ENCODE measurements at regions not wholly inside any gene's neighbourhood (a gene's known extent, or its start where the extent isn't known, plus 50 kb on each side); places are given as distances from the start of the nearest gene placed in this dataset.

DNA sequence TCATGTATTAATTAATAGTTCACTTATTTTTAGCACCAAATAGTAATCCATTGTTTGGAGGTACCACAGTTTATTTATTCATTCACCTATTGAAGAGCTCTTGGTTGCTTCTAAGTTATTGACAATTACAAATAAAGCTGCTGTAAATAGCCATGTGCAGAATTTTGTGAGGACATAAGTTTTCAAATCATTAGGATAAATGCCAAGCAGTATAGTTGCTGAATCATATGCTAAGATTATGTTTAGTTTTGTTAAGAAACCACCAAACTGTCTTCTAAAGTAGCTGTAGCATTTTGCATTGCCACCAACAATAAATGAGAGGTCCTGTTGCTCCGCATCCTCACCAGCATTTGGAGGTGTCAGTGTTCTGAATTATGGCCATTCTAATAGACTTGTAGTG, 2126.8 kb downstream of the PCDH9 start:
- DNase-seq: no peak

DNA sequence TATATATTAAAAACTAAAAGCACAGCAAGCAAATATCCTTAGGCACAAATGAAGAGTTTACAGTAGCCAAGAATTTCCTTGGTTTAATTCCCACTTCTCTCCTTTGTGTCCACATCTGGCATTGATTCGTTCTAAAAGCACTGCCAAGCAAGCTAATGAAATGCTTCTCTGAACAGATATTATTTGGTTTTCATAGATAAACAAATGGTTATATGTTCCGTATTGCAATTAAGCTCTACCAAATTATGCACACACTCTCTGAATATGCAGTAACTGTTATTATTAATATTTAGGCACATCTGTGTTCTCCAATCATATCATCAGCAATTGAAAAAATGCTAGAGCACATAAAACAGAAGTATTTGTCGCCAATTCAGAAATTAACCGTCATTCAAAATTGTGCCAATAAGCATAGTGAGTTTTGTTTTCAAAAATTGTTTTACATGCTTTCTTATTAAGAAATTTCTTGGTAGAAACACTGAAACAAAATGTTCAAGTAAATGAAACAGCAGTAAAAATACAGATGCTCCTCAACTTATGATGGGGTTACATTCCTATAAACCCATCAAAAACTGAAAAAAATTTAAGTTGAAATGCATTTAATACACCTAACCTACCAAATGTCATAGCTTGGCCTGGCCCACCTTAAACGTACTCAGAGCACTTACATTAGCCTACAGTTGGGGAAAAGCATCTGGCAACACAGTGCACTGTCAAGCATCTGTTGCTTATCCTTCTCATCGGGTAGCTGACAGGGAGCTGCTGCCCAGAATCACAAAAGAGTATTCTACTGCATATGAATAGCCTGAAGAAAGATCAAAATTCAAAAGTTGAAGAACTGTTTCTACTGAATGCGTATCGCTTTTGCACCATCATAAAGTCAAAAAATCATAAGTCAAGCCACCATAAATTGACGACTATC, 2134.7 kb downstream of the PCDH9 start:
- DNase-seq: no peak

DNA sequence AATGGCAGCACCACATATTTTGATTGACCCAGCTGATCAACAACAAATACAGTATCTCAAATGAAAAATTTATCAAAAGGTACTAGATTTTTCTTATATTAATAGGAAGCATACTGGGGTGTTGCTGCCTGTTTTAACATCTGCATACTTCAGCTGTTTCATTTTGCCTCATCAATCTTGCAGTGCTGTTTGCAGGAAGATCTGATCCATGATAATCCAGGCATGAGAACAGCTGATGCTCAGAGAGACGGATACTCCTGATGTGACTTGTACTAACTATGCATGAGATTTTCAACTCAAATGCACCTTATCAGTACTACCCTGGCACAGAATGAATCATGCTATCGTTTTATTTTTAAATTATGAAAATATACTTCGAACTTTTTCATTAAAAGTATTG, 2136.8 kb downstream of the PCDH9 start:
- DNase-seq: no peak

DNA sequence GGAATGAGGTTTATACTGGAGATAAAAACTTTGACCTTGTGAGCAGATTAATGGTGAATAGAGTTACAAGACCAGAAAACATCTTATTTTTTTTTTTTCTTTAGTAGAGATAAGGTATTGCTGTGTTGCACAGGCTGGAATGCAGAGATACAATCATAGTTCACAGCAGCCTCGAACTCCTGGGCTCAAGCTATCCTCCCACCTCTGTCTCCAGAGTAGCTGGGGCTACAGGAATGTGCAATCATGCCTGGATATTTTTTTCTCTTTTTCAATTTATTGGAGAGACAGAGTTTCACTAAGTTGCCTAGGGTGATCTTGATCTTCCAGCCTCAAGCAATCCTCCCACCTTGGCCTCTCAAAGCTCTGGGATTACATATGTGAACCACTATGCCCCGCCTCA, 2139.1 kb downstream of the PCDH9 start:
- no peak for DNase-seq

DNA sequence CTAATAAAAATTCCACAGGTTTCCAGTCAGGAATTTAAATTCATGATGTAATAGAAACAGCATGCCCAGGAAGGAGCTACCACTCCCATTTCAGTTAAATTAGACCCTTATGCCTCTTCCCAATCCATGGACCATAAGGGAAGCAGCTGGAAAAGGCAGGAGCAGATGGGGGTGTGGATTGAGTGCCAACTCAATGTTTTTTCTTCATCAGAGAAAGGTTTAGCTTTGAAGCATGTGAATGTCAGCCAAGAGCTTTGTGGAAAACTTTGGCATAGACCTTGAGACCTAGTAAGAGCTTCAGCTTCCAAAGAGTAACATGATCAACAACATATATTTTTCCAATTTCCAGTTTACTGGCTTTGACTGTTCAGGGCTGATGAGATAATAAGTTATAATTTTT, 2139.9 kb downstream of the PCDH9 start:
- no peak for DNase-seq

DNA sequence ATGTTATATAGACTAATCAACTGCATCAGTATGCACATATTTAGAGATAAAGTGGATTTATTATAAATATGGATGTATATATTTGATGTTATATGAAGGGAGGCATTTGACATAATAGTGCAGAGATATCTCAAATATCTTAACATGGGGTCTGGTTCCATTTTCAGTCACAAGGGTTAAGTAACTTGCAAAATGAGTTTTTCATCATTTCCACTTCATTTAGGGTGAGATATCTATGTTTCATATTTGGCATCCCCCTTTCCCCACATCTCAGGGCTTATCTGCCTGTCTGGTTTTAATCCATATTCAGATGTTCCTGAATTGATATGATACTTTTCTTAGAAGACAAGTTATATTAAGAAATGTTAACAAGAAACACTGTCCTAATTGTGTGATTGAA, 2141.2 kb downstream of the PCDH9 start:
- DNase-seq: no peak

DNA sequence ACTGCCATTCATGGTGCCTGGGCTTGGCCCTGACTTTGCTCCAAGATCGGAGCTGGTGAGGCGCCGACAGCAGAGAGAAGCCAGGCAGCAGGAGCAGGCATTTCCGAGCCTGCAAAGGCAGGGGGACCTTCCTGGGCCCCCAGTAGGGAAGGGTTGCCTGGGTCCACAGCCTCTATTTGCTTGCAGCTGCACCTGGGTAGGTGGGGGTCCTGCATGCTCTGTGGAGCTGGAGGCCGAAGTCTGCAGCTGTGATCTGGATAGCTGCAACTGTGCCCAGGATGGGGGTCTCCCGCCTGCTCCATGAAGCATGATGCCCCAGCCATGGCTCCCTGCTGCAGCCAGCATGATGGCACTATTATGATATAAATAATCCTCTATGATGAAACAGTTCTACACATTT, 2144.2 kb downstream of the PCDH9 start:
- no peak for DNase-seq

DNA sequence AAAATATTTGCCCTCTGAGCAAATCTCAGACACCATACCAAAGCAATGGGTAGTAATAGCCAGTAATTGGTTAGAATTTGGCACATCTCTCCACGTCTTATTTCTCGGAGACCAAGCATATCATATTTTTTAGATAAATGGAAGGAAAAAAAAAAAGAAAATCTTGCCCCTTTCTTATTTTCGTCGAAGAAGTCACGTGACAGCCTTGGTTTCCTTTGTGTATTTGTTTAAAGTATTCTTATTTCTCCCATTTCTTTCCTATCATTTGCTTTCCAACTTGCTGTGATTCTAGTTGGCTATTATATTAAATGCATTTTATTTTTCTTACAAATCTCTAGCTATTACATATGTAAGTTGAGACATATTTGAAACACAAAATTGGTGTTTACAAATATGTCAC, 2155.9 kb downstream of the PCDH9 start:
- no peak for DNase-seq

DNA sequence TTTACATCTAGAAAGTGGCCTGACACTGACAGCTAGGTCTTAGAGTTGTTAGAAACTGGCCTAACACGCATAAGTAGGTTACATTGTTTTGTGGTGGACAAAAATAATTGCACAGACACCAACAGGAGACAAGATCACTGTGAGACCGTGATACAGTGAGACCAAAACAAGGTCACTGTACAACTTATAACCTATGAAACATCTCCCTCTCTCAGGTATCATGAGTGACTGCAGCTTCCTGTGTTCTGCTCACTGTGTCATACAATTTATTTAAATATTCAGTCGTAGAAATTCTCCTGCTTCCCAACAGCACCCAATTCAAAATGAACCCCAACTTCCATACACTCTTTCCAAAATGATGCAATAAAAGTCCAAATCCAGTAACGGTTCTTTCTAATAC, 2165.2 kb downstream of the PCDH9 start:
- DNase-seq: no peak

DNA sequence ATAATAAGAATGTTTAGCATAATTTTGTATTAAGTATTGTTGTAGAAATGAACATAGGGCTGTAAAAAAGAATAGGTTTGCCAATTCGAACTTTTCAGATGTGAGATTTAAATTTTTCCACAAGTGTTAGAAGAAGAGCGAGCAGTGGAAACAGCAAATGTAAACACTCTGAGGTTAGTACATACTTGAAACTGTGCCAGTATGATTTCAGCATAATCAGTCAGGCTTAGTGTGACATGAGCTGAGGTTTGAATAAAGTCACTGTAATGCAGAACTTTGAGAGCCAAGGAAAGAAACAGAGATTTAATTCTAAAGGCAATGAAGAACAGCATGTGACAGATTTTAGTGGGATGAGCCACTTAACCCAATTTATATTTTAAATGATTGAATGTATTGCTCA, 2166.4 kb downstream of the PCDH9 start:
- DNase-seq: no peak

DNA sequence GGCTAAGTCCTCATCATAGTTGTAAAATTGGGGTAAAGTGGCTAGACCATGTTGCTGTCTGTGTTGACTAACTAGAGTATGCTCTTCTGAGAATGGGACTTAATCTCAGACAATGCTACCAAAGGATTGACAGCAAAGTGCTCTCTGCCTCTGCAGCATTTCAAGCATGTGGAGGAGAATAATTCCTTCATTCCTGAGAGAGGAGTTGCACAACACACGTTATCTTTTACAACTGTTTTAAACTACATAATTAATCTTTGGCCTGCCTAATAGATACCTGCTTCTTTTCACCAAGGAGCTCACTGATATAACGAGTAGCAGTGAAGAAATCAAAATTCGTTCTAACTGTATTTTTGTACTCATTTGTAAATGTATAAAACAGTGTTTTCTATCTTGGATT, 2172.2 kb downstream of the PCDH9 start:
- no peak for DNase-seq

DNA sequence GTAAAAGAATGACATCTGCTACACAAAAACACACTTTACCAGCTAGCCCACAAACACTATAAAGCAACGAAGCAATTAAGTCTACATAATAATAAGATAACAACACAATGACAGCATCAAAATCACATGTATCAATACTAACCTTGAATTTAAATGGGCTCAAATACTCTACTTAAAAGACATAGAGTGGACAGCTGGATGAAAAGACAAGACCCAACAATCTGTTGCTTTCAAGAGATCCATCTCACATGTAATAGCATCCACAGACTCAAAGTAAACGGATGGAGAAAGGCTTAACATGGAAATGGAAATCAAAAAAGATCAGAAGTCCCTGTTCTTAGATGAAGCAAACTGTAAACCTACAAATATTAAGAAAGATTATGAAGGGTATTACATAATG, 2175.9 kb downstream of the PCDH9 start:
- DNase-seq: no peak

DNA sequence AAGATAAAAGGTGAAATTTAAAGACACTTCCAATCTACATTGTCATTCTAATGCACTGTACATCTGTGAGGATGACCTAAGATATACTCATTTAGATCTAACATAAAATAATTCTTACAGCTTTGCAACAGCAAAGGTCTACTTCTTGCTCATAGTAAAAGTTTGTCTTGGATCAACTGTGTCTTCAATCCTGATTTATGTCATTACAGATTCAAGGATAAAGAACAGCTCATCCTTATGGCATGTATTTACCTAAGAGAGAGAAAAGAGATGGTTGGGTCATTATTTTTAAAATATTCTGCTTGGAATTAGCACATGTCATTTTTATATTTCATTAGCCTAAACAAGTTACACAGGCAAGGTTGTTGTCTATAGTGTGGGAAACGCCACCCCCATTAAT, 2193.1 kb downstream of the PCDH9 start:
- DNase-seq: no peak

DNA sequence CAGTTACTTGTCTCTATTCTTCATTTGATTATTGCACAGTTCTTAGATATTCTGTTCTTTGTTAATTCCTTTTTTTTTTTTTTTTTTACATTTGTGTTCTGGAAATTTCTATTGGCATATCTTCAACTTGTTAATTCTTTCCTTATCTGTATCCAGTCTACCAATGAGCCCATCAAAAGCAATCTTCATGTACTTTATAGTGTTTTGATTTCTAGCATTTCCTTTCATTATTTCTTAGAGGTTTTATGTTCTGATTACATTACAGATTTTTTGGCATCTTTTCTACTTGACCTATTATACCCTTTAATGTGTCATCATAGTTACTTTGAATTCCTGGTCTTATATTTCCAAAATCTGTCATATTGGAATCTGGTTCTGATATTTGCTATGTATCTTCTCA, 2194.8 kb downstream of the PCDH9 start:
- DNase-seq: no peak

DNA sequence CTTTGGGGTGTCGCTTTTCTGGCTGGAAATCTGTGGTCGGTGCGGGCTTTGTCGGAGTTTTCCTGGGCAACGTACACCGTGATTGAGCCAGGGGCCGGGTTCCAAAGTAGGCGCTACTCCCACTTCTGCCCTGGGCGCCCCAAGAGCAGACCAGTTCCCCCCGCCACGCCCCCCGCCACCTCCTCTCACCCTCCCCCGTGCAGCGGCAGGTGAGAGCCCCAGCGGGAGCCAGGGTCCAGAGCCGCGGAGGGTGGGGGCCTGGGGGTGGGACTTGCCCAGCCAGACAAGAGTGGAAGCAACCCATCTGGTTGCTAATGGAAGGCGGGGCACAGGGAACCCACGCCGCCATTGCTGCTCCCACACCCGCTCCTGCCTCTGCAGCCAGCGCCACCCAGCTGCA, 2195.9 kb downstream of the PCDH9 start:
- no peak for DNase-seq

DNA sequence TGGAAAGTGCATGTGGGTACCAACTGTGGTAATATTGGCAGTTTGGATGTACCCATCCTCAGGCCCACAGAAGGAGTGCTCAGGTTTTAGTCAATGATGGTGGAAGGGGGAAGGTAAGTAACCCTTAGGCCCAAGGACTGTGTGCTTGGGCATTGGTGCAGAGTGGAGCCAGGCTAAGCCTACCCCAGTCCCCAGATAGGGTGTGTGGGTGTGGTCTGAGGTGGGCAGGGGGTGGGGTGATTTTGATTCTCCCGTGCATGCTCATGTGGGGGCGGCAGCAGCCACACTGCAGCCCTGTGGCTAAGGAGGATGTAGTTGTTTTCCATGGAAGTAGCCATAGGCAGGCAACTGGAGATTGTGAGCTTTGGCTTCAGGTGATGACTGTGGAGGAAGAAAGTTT, 2197.3 kb downstream of the PCDH9 start:
- DNase-seq: no peak

DNA sequence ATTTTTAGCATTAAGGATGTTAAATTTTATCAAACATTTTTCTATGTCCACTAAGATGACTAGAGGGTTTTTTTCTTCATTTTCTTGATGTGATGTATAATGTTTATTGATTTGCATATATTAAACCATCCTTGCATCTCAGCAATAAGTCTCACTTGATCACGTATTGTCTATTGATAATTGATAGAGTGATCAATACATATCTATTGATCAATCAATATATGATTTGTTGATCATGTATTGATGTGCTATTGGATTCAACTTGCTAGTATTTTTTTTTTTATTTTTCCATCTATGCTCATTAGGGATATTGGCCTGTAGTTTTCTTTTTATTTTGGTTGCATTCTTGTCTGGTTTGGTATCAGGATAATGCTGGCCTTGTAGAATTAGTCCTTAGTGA, 2202.0 kb downstream of the PCDH9 start:
- no peak for DNase-seq

DNA sequence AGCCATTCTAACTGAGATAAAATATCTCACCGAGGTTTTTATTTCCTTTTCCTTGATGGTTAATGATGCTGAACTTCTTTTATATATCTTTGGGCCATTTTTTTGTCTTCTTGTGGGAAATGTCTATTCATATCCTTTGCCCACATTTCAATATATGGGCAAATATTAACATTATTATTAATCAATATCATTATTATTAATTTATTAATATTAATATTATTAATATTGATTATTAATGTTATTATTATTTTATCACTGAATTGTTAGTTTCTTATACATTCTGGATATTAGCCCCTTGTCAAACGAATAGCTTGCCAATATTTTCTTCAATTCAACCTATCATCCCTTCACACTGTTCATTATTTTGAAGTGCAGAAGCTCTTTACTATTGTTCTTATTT, 2203.6 kb downstream of the PCDH9 start:
- DNase-seq: no peak

DNA sequence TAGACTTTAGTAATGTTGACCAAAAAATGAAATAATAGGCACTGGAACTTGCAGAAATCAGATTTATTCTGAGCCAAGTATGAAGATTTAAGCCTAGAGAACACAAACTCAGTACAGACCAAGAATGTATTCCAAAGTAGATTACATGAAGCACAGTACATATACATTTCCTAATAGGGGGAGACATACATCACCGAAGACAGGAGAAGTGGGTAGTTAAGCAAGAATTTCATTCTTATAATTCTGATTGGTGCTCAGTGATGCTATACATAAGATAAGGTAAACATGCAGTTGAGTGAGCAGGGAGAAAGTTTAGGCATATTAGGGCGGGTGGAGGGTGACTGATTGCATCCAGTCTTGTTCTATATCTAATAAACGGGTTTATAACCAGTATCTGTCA, 2218.8 kb downstream of the PCDH9 start:
- no peak for DNase-seq

DNA sequence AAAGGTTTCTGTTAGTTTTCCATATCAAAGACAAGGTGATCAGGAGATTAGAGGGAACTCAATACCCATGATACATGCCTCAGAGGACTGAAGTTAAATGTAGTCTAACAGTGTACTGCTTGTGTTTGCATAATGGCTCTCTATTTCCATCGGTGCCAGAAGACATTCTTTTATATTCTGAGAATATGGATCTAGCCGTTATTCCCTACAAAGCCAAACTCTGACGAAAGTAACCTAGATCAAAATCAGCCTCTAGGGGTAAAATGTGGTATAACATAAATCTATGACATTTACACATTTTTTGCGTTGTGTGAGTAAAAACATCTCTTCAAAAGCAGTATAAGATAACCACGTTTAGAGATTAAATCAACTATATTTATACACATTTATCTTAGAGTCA, 2232.7 kb downstream of the PCDH9 start:
- no peak for DNase-seq

DNA sequence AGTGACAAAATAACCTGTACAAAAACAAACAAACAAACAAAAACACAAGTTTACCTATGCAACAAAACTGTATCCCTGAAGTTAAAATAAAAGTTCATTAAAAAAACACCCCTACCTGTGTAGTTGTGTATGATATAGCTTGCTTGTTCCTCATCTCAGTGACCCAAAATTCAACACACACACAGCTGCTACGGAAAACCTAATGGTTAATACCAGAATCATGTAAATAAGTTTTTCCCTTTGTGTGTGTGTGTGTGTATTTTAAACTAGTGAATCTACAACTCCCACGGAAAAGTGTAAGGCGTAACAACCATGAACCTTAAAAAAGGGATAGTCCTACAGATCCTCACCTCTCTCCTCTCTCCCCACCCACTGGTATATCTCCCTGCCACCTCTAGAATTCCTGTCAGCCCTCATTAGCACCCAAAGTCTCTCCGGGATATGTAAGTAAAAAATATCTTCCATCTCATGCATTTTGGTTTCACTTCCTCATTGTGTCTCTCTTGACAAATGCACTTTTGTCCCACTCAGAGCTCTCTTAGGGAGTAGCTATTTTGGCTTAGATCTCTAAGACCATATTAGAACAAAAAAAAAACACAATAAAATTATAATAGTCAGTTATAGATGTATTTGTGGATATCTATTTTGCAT, 2236.5 kb downstream of the PCDH9 start:
- no peak for DNase-seq

DNA sequence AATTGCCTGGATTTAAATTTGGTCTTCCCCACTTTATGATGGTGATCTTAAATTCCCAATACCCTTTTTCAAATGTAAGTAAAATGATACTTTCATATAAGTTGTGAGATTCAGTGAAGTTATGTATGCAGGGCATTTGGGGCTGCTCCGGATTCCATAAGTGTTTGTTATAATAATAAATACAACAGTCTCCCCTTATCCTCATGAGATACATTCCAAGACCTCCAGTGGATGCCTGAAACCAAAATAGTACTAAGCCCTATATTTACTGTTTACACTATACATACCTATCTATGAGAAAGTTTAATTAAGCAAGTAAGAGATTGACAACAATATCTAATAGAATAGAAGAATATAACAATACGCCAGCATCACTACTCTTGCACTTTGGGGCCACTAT, 2237.8 kb downstream of the PCDH9 start:
- no peak for DNase-seq

DNA sequence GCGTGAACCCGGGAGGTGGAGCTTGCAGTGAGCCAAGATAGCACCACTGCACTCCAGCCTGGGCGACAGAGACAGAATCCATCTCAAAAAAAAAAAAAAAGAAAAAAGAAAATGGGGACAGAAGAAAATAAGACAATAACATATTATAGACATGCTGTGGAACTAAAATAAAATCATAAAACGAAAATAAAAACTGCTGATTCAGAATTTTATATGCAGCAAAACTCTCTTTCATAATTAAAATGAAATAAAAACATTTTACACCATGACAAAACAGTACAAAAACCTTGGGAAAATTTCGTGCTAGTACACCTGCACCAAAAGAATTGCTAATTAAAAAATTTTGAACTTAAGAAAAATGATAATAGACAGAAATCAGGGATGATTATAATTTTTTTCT, 2245.1 kb downstream of the PCDH9 start:
- no peak for DNase-seq

DNA sequence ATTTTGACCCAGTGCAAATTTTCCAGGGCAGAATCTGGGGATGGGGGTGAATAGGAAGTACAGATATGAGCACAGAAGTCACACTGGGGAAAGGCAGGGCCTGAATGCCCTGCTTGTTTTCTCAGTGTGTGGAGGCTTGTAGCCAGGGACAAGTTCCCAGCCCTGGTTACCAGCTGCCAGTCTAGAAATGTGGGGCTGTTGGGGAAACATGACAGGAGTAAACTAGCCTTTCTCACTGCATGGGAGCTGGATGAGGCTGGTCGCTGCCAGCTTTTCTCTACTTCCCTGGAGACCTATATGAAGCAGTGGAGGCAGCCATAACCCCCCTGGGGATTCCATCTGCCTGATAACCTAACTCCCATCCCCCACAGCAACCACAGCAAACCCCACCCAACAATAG, 2267.7 kb downstream of the PCDH9 start:
- DNase-seq: no peak

DNA sequence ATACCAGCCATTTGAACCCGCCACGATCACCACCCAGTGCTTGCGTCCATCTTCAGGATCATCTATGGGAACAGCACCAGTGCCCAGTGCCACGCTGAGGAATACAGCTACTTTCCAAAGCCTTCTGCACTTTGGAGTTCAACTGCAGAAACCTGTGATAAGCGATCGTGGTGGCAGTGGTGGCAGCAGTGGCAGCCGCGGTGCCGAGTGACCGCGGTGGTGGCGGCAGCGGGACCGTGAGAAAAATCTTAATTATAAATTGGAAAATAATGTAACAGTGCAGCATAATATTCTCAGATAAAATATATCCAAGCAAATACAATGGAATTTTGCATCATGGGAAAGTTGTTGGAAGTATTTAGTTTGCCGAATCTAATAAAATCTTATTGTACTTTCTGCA, 2270.9 kb downstream of the PCDH9 start:
- no peak for DNase-seq
